Ascending aorta (tissue), 2 donors: ENCODE measurements at regions not wholly inside any gene's neighbourhood (a gene's known extent, or its start where the extent isn't known, plus 50 kb on each side); places are given as distances from the start of the nearest gene placed in this dataset.

ENCODE experiments used
- DNase-seq, 2 donors: peaks; one replicate each; pipeline ENCODE4 v3.0.0-alpha.2; 2019; ENCODE audit warnings: low spot score in 2 of 2
- H3K27ac ChIP-seq, 2 donors: fragments of 200-600 bp; sonication (generic); one replicate each; pipeline ENCODE4 v1.5.1; 2016 to 2017; ENCODE audit warnings: mild to moderate bottlenecking in 1 of 2
- H3K27me3 ChIP-seq: fragments of 200-600 bp; sonication (generic); one replicate; pipeline ENCODE4 v1.5.1; 2017
- H3K36me3 ChIP-seq, 2 donors: fragments of 200-600 bp; sonication (generic); one replicate each; pipeline ENCODE4 v1.5.1; 2016
- H3K4me1 ChIP-seq, 2 donors: fragments of 200-600 bp; sonication (generic); one replicate each; pipeline ENCODE4 v1.5.1; 2016 to 2017; ENCODE audit warnings: mild to moderate bottlenecking in 1 of 2
- H3K4me3 ChIP-seq, 2 donors: fragments of 200-600 bp; sonication (generic); one replicate each; pipeline ENCODE4 v1.5.1; 2016 to 2017; ENCODE audit warnings: mild to moderate bottlenecking in 1 of 2
- H3K9me3 ChIP-seq, 2 donors: fragments of 200-600 bp; sonication (generic); one replicate each; pipeline ENCODE4 v1.5.1; 2016
- intact Hi-C: fragments of 100-400 bp; cut with DNase I; formaldehyde crosslinking; loops from one replicate; pipeline ENCODE4 v1.15.1; 2023
- TF ChIP-seq, protein P1 (sequence below), 3 experiments: fragments of 200-600 bp in 2 of 3; fragments of 450-650 bp in 1 of 3; sonication (generic) in 2 of 3; IDR thresholded peaks; one replicate each; pipeline ENCODE4 v1.5.1; 2016 to 2019; ENCODE audit warnings: antibody characterized with exemption in 3 of 3, mild to moderate bottlenecking in 1 of 3, moderate library complexity in 1 of 3

- no peaks in the 10 kb centered on the region for H3K27me3 ChIP-seq
- no peaks in the 10 kb centered on the region for H3K4me1 ChIP-seq
- H3K36me3 ChIP-seq: no peaks in the 10 kb centered on the region
- no peak for DNase-seq
- H3K9me3 ChIP-seq: no peaks in the 10 kb centered on the region
- intact Hi-C loops: no loop called here
- H3K4me3 ChIP-seq: no peak overlapping the region
- H3K27ac ChIP-seq: no peak overlapping the region
- TF ChIP-seq, protein P1, sequence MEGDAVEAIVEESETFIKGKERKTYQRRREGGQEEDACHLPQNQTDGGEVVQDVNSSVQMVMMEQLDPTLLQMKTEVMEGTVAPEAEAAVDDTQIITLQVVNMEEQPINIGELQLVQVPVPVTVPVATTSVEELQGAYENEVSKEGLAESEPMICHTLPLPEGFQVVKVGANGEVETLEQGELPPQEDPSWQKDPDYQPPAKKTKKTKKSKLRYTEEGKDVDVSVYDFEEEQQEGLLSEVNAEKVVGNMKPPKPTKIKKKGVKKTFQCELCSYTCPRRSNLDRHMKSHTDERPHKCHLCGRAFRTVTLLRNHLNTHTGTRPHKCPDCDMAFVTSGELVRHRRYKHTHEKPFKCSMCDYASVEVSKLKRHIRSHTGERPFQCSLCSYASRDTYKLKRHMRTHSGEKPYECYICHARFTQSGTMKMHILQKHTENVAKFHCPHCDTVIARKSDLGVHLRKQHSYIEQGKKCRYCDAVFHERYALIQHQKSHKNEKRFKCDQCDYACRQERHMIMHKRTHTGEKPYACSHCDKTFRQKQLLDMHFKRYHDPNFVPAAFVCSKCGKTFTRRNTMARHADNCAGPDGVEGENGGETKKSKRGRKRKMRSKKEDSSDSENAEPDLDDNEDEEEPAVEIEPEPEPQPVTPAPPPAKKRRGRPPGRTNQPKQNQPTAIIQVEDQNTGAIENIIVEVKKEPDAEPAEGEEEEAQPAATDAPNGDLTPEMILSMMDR (IDR thresholded peaks at IDR 0.05): no peak
Observed at GRCh38 chr12:114976372-114976771, 292.4 kb upstream of the TBX3 start.

DNA sequence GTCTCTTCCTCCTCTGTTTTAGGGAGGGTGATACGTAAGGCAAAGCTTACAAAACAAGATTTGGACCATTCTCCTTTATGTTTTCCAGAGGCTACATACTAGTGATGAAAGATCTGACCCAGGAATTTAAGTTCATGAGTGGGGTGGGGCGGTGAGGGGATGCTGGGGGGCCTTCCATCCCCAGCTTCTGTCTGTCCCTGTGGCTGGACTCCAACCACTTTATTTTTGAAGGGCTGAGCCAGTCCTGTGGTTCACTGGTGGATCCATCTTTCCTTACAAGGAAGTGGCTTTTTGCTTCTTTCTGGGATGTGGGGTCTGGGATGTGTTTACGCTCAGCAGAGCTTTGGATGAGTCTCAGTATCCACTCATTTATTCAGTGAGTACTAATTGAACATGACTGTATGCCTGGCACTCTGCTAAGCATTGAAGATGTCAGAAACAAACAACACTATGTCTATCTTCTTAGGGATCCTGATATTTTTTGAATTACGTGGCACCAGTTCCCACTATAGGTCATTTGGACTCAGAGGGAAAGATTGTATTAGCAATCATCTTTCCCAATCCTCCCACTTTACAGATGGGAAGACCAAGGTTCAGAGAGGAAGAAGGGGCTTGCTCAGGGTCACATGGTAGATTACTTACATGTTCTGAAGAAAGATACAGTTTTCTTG is 291.8 kb upstream of the TBX3 start:
- Histone ChIP-seq H3K9me3 (no peaks in the 10 kb centered on the region), H3K4me3 (no peak overlapping the region), H3K36me3 (no peaks in the 10 kb centered on the region), H3K27ac (no peak overlapping the region), H3K4me1 (no peaks in the 10 kb centered on the region), H3K27me3 (no peaks in the 10 kb centered on the region)
- intact Hi-C loops: no loop called here
- TF ChIP-seq, protein P1 (IDR thresholded peaks at IDR 0.05): no peak
- DNase-seq: no peak

GRCh38 chr12:114974826-114975639 is 291.1 kb upstream of the TBX3 start:
- TF ChIP-seq, protein P1 (IDR thresholded peaks at IDR 0.05): no peak
- Histone ChIP-seq H3K4me3 (no peak overlapping the region), H3K36me3 (no peaks in the 10 kb centered on the region), H3K4me1 (no peaks in the 10 kb centered on the region), H3K27ac (no peak overlapping the region), H3K9me3 (no peaks in the 10 kb centered on the region), H3K27me3 (no peaks in the 10 kb centered on the region)
- intact Hi-C loops: no loop called here
- no peak for DNase-seq

- TF ChIP-seq, protein P1 (IDR thresholded peaks at IDR 0.05): no peak
- no peak for DNase-seq
- Histone ChIP-seq H3K27me3 (no peaks in the 10 kb centered on the region), H3K27ac (no peak overlapping the region), H3K4me3 (no peak overlapping the region), H3K36me3 (no peaks in the 10 kb centered on the region), H3K4me1 (no peaks in the 10 kb centered on the region), H3K9me3 (no peaks in the 10 kb centered on the region)
- intact Hi-C loops: no loop called here
Observed at GRCh38 chr12:114974333-114974732, 290.4 kb upstream of the TBX3 start.

- TF ChIP-seq, protein P1 (IDR thresholded peaks at IDR 0.05): no peak
- Histone ChIP-seq H3K4me3 (no peak overlapping the region), H3K4me1 (no peaks in the 10 kb centered on the region)
Observed at GRCh38 chr12:114968727-114969126, 284.8 kb upstream of the TBX3 start.

More at GRCh38 chr12:114968727-114969126, 284.8 kb upstream of the TBX3 start:
- no peak for DNase-seq
- intact Hi-C loops: no loop called here
- Histone ChIP-seq H3K27ac (no peak overlapping the region), H3K36me3 (no peaks in the 10 kb centered on the region), H3K9me3 (no peaks in the 10 kb centered on the region), H3K27me3 (no peaks in the 10 kb centered on the region)
